Subcutaneous abdominal adipose tissue (tissue), 5 donors: ENCODE measurements at regions not wholly inside any gene's neighbourhood (a gene's known extent, or its start where the extent isn't known, plus 50 kb on each side); places are given as distances from the start of the nearest gene placed in this dataset.

Experiments
- H3K27ac ChIP-seq: one replicate; pipeline ENCODE4 v1.7.0; 2013; ENCODE audit warnings: low read depth, mild to moderate bottlenecking, inconsistent platforms, low read length, moderate library complexity
- H3K27me3 ChIP-seq, 5 donors: one replicate each; pipeline ENCODE4 v1.7.0; 2013; ENCODE audit warnings: low read length in 5 of 5, inconsistent platforms in 1 of 5; ENCODE audit not compliant: control insufficient read depth in 5 of 5, insufficient read depth in 4 of 5
- H3K36me3 ChIP-seq, 5 donors: one replicate each; pipeline ENCODE4 v1.7.0; 2013; ENCODE audit warnings: low read length in 5 of 5; ENCODE audit not compliant: control insufficient read depth in 5 of 5, insufficient read depth in 5 of 5
- H3K4me1 ChIP-seq, 5 donors: one replicate each; pipeline ENCODE4 v1.7.0; 2013; ENCODE audit warnings: low read length in 5 of 5, mild to moderate bottlenecking in 3 of 5, moderate library complexity in 1 of 5; ENCODE audit not compliant: control insufficient read depth in 5 of 5, insufficient read depth in 5 of 5
- H3K4me3 ChIP-seq, 5 donors: one replicate each; pipeline ENCODE4 v1.7.0; 2013; ENCODE audit warnings: low read length in 5 of 5, low read depth in 1 of 5
- H3K9ac ChIP-seq, 5 donors: one replicate each; pipeline ENCODE4 v1.7.0; 2013; ENCODE audit warnings: low read length in 5 of 5, mild to moderate bottlenecking in 4 of 5, moderate library complexity in 3 of 5
- H3K9me3 ChIP-seq, 5 donors: one replicate each; pipeline ENCODE4 v1.7.0; 2013; ENCODE audit warnings: low read length in 5 of 5; ENCODE audit not compliant: control insufficient read depth in 5 of 5
- donor health status: healthy.
- donor health status: healthy.
- donor health status: healthy.
- donor health status: healthy.
- donor health status: healthy.

GRCh38 chrX:39356119-39356807 is 555.0 kb downstream of the MID1IP1 start:
- peaks cover 4 to 23% (median 17%) of the 10 kb centered on the region in 5 donors for H3K27me3 ChIP-seq
- H3K4me3 ChIP-seq: no peak overlapping the region
- no peaks in the 10 kb centered on the region for H3K36me3 ChIP-seq
- peaks cover 0 to 4% (median 0%) of the 10 kb centered on the region in 5 donors for H3K9me3 ChIP-seq
- H3K4me1 ChIP-seq: no peaks in the 10 kb centered on the region
- H3K27ac ChIP-seq: no peak overlapping the region
- no peak overlapping the region for H3K9ac ChIP-seq

GRCh38 chrX:39360101-39360500 is 558.8 kb downstream of the MID1IP1 start:
- H3K36me3 ChIP-seq: no peaks in the 10 kb centered on the region
- peaks cover 0 to 2% (median 0%) of the 10 kb centered on the region in 5 donors for H3K9me3 ChIP-seq
- no peak overlapping the region for H3K27ac ChIP-seq
- no peak overlapping the region for H3K9ac ChIP-seq
- H3K4me3 ChIP-seq: no peak overlapping the region
- peaks cover 3 to 25% (median 18%) of the 10 kb centered on the region in 5 donors for H3K27me3 ChIP-seq
- peaks cover 0 to 2% (median 0%) of the 10 kb centered on the region in 5 donors for H3K4me1 ChIP-seq

DNA sequence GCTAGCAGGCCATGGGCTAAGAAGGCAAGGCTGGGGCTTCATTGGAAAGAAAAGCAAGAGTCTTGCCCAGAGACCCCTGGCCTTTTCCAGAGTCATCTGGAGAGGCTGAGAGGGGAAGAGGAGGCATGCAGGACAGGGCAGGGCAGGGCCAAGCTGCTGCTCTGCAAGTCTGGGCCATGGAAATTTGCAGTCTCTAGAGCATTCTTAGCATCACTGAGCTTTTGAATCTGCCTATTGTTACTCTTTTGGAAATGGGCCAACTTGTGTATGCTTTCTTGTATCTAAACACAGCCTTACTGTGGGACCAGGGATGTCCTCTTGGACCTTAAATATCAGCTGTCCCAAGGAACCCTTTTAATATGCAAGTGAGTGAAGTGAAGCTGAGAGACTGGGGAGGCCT is 560.5 kb downstream of the MID1IP1 start:
- Histone ChIP-seq H3K9me3 (peaks cover 0 to 2% (median 0%) of the 10 kb centered on the region in 5 donors), H3K4me1 (peaks cover 0 to 5% (median 0%) of the 10 kb centered on the region in 5 donors), H3K4me3 (no peak overlapping the region), H3K27ac (no peak overlapping the region), H3K9ac (no peak overlapping the region), H3K27me3 (peaks cover 0 to 17% (median 15%) of the 10 kb centered on the region in 5 donors), H3K36me3 (no peaks in the 10 kb centered on the region)

DNA sequence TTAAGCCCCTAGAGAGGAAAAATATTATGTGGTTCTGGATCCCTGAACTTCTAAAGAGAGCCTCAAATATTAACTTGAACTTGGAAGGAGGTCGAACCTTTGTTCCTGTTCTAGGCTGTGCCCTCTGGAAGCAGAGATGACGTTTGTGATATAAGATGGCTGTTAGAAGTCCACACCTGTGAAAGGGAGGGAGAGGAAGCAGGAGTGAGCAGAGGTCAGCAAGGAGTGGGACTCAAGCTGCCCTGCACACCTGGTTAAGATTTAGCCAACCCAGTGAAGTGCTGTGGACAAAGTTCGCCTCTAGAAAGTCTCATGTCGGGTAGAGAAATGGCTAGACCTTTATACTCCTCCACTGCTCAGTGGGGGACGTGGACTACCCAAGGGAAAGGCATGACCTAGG is 566.2 kb downstream of the MID1IP1 start:
- H3K27me3 ChIP-seq: peaks cover 0 to 20% (median 12%) of the 10 kb centered on the region in 5 donors
- no peak overlapping the region for H3K27ac ChIP-seq

DNA sequence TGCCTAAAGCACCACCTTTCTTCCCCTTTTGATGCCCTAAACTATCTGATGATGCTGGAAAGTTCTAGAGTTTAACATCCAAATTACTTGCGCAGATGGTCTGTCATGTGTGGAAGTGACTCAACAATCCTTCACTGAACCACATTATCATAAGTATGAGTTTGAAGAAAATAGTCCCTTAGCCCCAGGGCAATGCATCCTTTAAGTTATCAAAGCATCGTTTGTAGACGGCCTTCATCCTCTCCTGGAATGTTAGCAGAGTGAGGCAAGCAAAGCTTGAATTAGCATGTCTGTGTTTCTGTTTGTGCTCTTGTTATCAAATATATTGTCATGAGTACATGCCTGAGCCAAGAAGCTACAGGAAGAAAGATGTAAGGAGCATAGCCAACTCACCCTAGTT is 570.9 kb downstream of the MID1IP1 start:
- Histone ChIP-seq H3K9ac (no peak overlapping the region), H3K27ac (no peak overlapping the region), H3K9me3 (peaks cover 0 to 9% (median 6%) of the 10 kb centered on the region in 5 donors), H3K27me3 (peaks cover 0 to 20% (median 17%) of the 10 kb centered on the region in 5 donors), H3K4me3 (no peak overlapping the region), H3K36me3 (no peaks in the 10 kb centered on the region), H3K4me1 (no peaks in the 10 kb centered on the region)

More for the DNA sequence above, 566.2 kb downstream of the MID1IP1 start:
- Histone ChIP-seq H3K9me3 (peaks cover 0 to 2% (median 0%) of the 10 kb centered on the region in 5 donors), H3K4me3 (no peak overlapping the region), H3K9ac (no peak overlapping the region), H3K36me3 (no peaks in the 10 kb centered on the region), H3K4me1 (peaks cover 0 to 5% (median 0%) of the 10 kb centered on the region in 5 donors)

- peaks cover 0 to 18% (median 14%) of the 10 kb centered on the region in 5 donors for H3K27me3 ChIP-seq
- no peaks in the 10 kb centered on the region for H3K36me3 ChIP-seq
- H3K9ac ChIP-seq: no peak overlapping the region
- no peak overlapping the region for H3K4me3 ChIP-seq
- H3K9me3 ChIP-seq: peaks cover 3 to 17% (median 10%) of the 10 kb centered on the region in 5 donors
- H3K27ac ChIP-seq: no peak overlapping the region
- no peaks in the 10 kb centered on the region for H3K4me1 ChIP-seq
Measured at GRCh38 chrX:39377157-39377556, 575.9 kb downstream of the MID1IP1 start.

DNA sequence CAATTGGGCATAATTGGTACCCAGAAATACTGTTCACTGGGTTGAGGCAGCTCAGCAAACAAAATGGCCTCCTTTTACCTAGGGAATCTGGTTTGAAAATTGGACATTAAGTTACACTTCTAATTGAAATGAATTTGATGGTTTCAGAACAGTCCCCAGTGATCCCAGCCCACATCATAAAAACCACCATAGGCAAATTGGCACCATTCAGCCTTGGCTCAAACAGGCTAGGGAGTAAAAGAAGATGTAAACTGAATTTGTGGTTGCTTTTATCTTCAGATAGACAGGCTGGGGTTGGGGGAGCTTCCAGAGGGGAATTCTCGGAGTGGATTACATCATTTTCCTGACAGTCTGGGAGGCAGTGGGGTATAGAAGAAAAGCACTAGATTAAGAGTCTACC is 576.5 kb downstream of the MID1IP1 start:
- Histone ChIP-seq H3K27ac (no peak overlapping the region), H3K4me1 (no peaks in the 10 kb centered on the region), H3K36me3 (no peaks in the 10 kb centered on the region), H3K9ac (no peak overlapping the region), H3K9me3 (peaks cover 3 to 17% (median 10%) of the 10 kb centered on the region in 5 donors), H3K27me3 (peaks cover 0 to 18% (median 13%) of the 10 kb centered on the region in 5 donors), H3K4me3 (no peak overlapping the region)

DNA sequence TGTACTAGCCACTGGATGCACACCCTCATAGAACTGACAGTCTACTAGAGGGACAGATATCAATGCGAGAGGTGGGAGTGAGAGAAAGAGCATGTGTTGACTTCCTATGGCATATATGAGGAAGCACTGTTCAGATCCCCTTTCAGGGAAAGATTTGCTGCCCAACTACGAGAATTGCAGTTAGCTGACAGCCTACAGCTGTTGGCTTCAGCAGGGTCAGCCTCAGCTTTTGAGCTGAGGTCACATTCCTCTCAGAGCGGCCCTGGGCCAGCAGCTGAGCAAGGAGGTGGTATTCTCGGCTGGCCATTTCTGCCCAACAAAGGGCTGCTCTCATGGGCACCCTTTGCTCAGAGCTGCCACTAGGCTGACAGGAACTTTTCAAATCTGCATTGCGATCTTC is 580.2 kb downstream of the MID1IP1 start:
- no peak overlapping the region for H3K9ac ChIP-seq
- H3K27me3 ChIP-seq: peaks cover 0 to 19% (median 13%) of the 10 kb centered on the region in 5 donors
- no peak overlapping the region for H3K27ac ChIP-seq

DNA sequence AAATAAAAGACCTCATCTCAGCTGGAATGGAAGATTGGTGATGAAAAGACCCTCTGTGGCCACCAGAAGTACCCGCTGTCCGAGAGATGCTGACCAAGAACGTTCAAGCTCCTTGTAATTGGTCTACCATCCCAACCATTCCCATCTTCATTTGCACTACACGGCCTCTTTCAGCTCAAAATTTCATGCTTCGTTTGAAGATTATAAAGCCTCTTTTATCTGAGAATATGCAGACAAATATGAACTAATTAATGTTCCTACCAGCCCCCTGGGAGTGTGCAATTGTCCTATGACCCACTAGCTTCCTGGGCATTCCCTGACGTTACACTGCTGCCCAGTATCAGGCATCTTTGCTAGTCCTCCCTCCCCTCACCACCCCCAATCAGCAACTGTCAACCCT is 583.7 kb downstream of the MID1IP1 start:
- Histone ChIP-seq H3K27me3 (peaks cover 4 to 32% (median 13%) of the 10 kb centered on the region in 5 donors), H3K4me3 (no peak overlapping the region), H3K27ac (no peak overlapping the region), H3K36me3 (no peaks in the 10 kb centered on the region), H3K9me3 (peaks cover 0 to 3% (median 0%) of the 10 kb centered on the region in 5 donors), H3K4me1 (no peaks in the 10 kb centered on the region), H3K9ac (no peak overlapping the region)

More for the DNA sequence above, 580.2 kb downstream of the MID1IP1 start:
- Histone ChIP-seq H3K4me1 (no peaks in the 10 kb centered on the region), H3K36me3 (no peaks in the 10 kb centered on the region), H3K9me3 (peaks cover 0 to 8% (median 4%) of the 10 kb centered on the region in 5 donors), H3K4me3 (no peak overlapping the region)

DNA sequence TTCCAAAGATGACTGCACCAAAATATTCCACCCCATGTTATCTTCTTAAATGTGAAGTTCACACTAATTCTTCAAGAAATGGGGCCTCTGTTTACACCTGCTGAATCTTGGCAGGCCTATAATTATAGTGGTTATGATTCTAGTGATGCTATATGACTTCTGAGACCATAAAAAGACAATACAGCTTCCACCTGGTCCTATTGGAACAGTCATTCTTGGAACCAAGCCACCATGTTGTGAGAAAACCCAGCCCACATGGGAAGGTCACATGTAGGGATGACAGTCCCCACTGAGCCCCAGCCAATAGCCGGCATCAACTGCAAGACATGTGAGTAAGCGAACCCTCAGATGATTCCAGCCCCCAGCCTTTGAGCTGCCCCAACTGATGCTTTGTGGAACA is 587.5 kb downstream of the MID1IP1 start:
- no peak overlapping the region for H3K9ac ChIP-seq
- no peak overlapping the region for H3K4me3 ChIP-seq
- no peak overlapping the region for H3K27ac ChIP-seq
- H3K36me3 ChIP-seq: no peaks in the 10 kb centered on the region
- no peaks in the 10 kb centered on the region for H3K9me3 ChIP-seq
- peaks cover 3 to 30% (median 10%) of the 10 kb centered on the region in 5 donors for H3K27me3 ChIP-seq
- H3K4me1 ChIP-seq: no peaks in the 10 kb centered on the region
